ENCODE measurements at regions not wholly inside any gene's neighbourhood (a gene's known extent, or its start where the extent isn't known, plus 50 kb on each side); places are given as distances from the start of the nearest gene placed in this dataset.

GRCh38 chr22:48442663-48443062 lies 1385.0 kb downstream of the BRD1 start:
- H3K27ac ChIP-seq, result no peak overlapping the region
- no peaks in the 10 kb centered on the region for H3K4me1 ChIP-seq
- DNase-seq (ENCODE audit: low spot score), result no peak
- no peaks in the 10 kb centered on the region for H3K36me3 ChIP-seq
- no peak overlapping the region for H3K4me3 ChIP-seq
- H3K9me3 ChIP-seq, result no peaks in the 10 kb centered on the region
- TF ChIP-seq, protein P1, sequence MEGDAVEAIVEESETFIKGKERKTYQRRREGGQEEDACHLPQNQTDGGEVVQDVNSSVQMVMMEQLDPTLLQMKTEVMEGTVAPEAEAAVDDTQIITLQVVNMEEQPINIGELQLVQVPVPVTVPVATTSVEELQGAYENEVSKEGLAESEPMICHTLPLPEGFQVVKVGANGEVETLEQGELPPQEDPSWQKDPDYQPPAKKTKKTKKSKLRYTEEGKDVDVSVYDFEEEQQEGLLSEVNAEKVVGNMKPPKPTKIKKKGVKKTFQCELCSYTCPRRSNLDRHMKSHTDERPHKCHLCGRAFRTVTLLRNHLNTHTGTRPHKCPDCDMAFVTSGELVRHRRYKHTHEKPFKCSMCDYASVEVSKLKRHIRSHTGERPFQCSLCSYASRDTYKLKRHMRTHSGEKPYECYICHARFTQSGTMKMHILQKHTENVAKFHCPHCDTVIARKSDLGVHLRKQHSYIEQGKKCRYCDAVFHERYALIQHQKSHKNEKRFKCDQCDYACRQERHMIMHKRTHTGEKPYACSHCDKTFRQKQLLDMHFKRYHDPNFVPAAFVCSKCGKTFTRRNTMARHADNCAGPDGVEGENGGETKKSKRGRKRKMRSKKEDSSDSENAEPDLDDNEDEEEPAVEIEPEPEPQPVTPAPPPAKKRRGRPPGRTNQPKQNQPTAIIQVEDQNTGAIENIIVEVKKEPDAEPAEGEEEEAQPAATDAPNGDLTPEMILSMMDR (IDR thresholded peaks at IDR 0.05), result no peak
- H3K27me3 ChIP-seq, result no peaks in the 10 kb centered on the region

DNA sequence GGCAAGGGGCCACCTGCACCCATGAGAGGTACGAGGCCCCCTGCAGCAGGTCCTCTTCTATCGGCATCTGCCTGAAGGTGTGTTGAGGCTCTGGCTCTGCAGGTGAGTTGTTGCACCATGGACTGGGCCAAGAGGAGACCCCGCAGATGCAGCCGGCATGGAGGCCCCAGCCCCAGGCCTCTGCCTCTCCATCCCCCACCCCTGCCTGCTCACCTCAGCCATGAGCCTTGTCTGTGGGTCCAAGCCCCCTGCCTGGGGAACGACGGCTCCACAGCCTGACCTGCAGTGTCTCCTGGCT lies 1386.2 kb downstream of the BRD1 start:
- Histone ChIP-seq H3K4me3 (no peak overlapping the region), H3K36me3 (no peaks in the 10 kb centered on the region), H3K27me3 (no peaks in the 10 kb centered on the region), H3K27ac (no peak overlapping the region), H3K4me1 (no peaks in the 10 kb centered on the region), H3K9me3 (no peaks in the 10 kb centered on the region)
- DNase-seq (ENCODE audit: low spot score), result no peak
- TF ChIP-seq, protein P1 (IDR thresholded peaks at IDR 0.05), result no peak

DNA sequence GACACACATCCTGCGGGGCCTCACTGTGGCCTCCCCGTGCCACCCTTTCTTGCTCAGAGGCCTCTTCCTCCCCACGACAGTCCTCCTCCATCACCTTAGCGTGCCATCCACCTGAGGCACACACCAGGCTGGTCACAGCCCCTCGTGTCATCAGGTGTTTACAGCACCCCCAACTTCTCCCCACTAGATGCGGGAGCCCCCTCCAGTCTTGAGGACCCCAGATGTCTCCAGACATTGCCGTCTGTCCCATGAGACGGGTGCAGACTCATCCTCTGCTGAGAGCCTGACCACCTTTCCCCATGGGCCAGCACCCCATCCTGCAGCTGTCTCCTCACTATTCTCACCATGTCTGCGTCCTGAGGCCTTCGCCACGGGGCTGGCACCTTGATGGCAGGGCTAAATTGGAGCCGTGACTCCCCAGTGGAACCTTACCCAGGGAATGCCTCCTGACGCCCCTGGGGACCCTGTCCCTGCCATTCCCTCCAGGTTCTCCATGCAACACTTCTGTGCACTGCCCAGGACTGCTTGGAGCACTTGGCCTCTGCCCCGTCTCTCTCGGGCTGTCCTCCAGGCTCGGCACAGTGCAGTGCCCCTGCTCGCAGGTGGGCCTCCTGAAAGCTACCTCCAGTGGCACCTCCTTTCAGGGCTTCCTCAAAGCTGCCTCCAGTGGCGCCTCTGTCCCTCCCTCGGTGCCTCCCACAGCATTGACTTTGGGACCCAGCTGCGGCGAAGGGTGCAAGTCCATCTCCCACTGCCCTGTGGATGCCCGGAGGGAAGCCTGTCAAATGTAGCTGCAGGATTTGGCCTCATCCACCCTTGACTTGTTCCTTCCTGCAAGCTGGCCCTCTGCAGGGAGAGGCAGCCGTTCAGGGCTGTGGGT lies 1386.8 kb downstream of the BRD1 start:
- TF ChIP-seq, protein P1 (IDR thresholded peaks at IDR 0.05), result no peak
- no peak overlapping the region for H3K4me3 ChIP-seq
- H3K9me3 ChIP-seq, result no peaks in the 10 kb centered on the region
- H3K36me3 ChIP-seq, result no peaks in the 10 kb centered on the region
- DNase-seq (ENCODE audit: low spot score), result no peak
- H3K27me3 ChIP-seq, result no peaks in the 10 kb centered on the region
- H3K4me1 ChIP-seq, result no peaks in the 10 kb centered on the region
- H3K27ac ChIP-seq, result no peak overlapping the region

DNA sequence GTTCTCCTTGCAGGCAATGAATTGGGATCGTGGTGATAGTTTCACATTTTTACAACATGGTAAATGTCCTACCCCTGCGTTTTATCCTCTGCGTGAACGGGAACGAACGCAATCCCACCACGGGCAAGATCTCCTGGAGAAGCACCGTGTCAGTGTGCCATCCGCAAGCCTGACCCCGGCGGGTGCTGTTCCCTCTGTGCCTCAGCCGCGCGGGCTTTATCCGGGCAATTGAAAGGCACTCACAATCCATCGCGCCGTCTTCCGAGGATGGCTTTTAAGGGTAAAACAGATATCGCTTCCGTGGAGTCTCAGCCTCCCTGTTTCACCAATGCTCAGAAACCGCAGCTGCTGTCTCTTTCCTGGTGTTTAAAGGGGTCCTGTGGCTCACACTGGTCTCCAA lies 1387.5 kb downstream of the BRD1 start:
- TF ChIP-seq, protein P1 (IDR thresholded peaks at IDR 0.05), result no peak
- no peaks in the 10 kb centered on the region for H3K27me3 ChIP-seq
- no peaks in the 10 kb centered on the region for H3K4me1 ChIP-seq
- H3K36me3 ChIP-seq, result no peaks in the 10 kb centered on the region
- H3K9me3 ChIP-seq, result no peaks in the 10 kb centered on the region
- no peak for DNase-seq (ENCODE audit: low spot score)
- H3K4me3 ChIP-seq, result no peak overlapping the region
- H3K27ac ChIP-seq, result no peak overlapping the region

DNA sequence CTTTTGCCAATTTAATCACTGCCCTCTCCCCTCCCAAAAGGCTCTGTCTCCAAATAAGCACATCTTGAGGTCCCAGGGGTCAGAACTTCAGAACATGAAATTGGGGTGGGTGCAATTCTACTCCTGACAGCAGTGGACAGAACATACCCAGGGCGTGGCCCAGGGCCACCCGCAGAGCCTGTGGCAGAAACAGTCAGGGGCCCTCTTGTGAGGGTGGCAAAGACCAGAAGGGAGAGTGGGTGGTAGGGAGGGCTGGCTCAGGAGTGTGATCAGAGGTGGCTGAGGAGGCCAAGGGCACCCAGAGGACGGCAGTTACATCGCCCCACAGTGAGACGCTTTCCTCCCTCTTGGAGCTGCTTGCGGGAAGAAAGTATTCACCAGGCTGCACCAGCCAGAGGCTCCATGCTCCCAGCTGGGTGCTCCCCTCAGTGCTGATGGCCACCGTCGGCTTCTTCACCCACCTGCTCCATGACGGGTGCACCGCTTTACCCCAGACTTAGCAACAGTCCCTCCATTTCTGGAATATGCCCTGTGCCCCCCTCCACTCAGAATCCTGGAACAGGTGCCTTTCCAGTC lies 1388.0 kb downstream of the BRD1 start:
- Histone ChIP-seq H3K27ac (no peak overlapping the region), H3K9me3 (no peaks in the 10 kb centered on the region), H3K4me3 (no peak overlapping the region), H3K36me3 (no peaks in the 10 kb centered on the region), H3K27me3 (no peaks in the 10 kb centered on the region), H3K4me1 (no peaks in the 10 kb centered on the region)
- no peak for DNase-seq (ENCODE audit: low spot score)
- TF ChIP-seq, protein P1 (IDR thresholded peaks at IDR 0.05), result no peak

Measured in right atrium auricular region (tissue), 2 donors.